HepG2 (cell line): ENCODE measurements at regions not wholly inside any gene's neighbourhood (a gene's known extent, or its start where the extent isn't known, plus 50 kb on each side); places are given as distances from the start of the nearest gene placed in this dataset.

Source experiments
- ATAC-seq: fragments of 200-7000 bp; cut with Tn5 transposase; 3 replicates; pipeline ENCODE4 v1.9.1; 2020; ENCODE audit warnings: mild to moderate bottlenecking, moderate library complexity
- BruUV-seq: library from RNA; stranded (reverse); fragments of 400-500 nt; replicated peaks from 2 replicates; lab custom pipeline; 2021; lab: Mats Ljungman, UMichigan
- CTCF ChIA-PET: fragments of 300-600 bp; formaldehyde crosslinking; extraction: SDS; loops from one replicate; lab custom pipeline; 2021; ENCODE audit warnings: low total read pairs, inconsistent platforms, low intra/inter-chr PET ratio; lab: Yijun Ruan, JAX
- POLR2A ChIA-PET: fragments of 350-600 bp; sonication (Branson Sonifier 250); formaldehyde crosslinking; loops from one replicate; lab custom pipeline; 2020; ENCODE audit warnings: antibody characterized with exemption, inconsistent platforms; lab: Yijun Ruan, JAX
- DNase-seq: peaks from one replicate; pipeline ENCODE4 v3.0.0-alpha.2; 2015; ENCODE audit warnings: low spot score
- FAIRE-seq: peaks from 3 replicates; lab custom pipeline; 2011; peaks lifted over from hg19 to GRCh38; lab: Jason Lieb, UNC
- H2AFZ ChIP-seq: one replicate; pipeline ENCODE4 v1.6.1; 2011; ENCODE audit warnings: low read length, inconsistent platforms
- H3K27ac ChIP-seq: fragments of 300-600 bp; 3 replicates; pipeline ENCODE4 v1.8.0; 2011; ENCODE audit warnings: mixed run types, mild to moderate bottlenecking, mixed read lengths, low read length, inconsistent platforms; ENCODE audit not compliant: insufficient read depth; ENCODE audit errors: extremely low read length
- H3K27me3 ChIP-seq, 2 experiments: fragments of 200-600 bp in 1 of 2; 2 replicates in 1 of 2; 3 replicates in 1 of 2; pipeline versions ENCODE4 v1.6.0 to v1.8.0; 2011; ENCODE audit warnings: low read length in 2 of 2, mild to moderate bottlenecking in 2 of 2, moderate library complexity in 2 of 2, inconsistent platforms in 1 of 2; ENCODE audit not compliant: insufficient read depth in 2 of 2, control insufficient read depth in 1 of 2
- H3K36me3 ChIP-seq, 2 experiments: fragments of 200-600 bp in 1 of 2; replicated peaks in 1 of 2; 2 replicates in 1 of 2; 3 replicates in 1 of 2; pipeline versions ENCODE4 v1.5.1 to v1.8.0; 2011; ENCODE audit warnings: low read length in 2 of 2, inconsistent platforms in 1 of 2; ENCODE audit not compliant: insufficient read depth in 2 of 2, control insufficient read depth in 1 of 2
- H3K4me1 ChIP-seq: 2 replicates; pipeline ENCODE4 v1.5.1; 2012; ENCODE audit warnings: low read length, inconsistent platforms; ENCODE audit not compliant: insufficient read depth
- H3K4me2 ChIP-seq: 2 replicates; pipeline ENCODE4 v1.6.0; 2011; ENCODE audit warnings: low read depth, low read length, inconsistent platforms
- H3K4me3 ChIP-seq, 3 experiments: fragments of 200-600 bp in 1 of 3; sonication (generic), shearing (Covaris generic) in 1 of 3; replicated peaks in 1 of 3; 2 replicates each; pipeline ENCODE4 v1.5.1; 2011 to 2016; ENCODE audit warnings: low read length in 3 of 3, inconsistent platforms in 2 of 3, low read depth in 2 of 3, mild to moderate bottlenecking in 2 of 3, control low read depth in 1 of 3, mixed read lengths in 1 of 3; ENCODE audit not compliant: insufficient read depth in 1 of 3
- H3K79me2 ChIP-seq: one replicate; pipeline ENCODE4 v1.6.1; 2011; ENCODE audit warnings: low read length, inconsistent platforms; ENCODE audit not compliant: insufficient read depth
- H3K9ac ChIP-seq: 2 replicates; pipeline ENCODE4 v1.6.0; 2011; ENCODE audit warnings: mild to moderate bottlenecking, low read depth, low read length, inconsistent platforms; ENCODE audit not compliant: insufficient read depth
- H3K9me3 ChIP-seq: 2 replicates; pipeline ENCODE4 v1.5.1; 2012; ENCODE audit warnings: mild to moderate bottlenecking, low read length
- H4K20me1 ChIP-seq: 2 replicates; pipeline ENCODE4 v1.6.0; 2011; ENCODE audit warnings: inconsistent platforms, mild to moderate bottlenecking, low read length, moderate library complexity; ENCODE audit not compliant: insufficient read depth
- CEBPB ChIP-seq: IDR thresholded peaks from 2 replicates; pipeline ENCODE4 v1.6.1; 2011; ENCODE audit warnings: low read depth, low read length, improper control_type of control experiment, borderline replicate concordance
- CEBPG ChIP-seq: IDR thresholded peaks from 2 replicates; pipeline ENCODE4 v1.6.1; 2016
- EEA1 ChIP-seq: sonication (generic); formaldehyde crosslinking; IDR thresholded peaks from 2 replicates; pipeline ENCODE4 v1.5.1; 2020; ENCODE audit warnings: mild to moderate bottlenecking, missing genetic modification reagents, borderline replicate concordance
- FOXA3 ChIP-seq: IDR thresholded peaks from 2 replicates; pipeline ENCODE4 v1.6.1; 2016; ENCODE audit warnings: missing genetic modification reagents, missing compliant biosample characterization
- GPN1 ChIP-seq: sonication (generic); formaldehyde crosslinking; IDR thresholded peaks from 2 replicates; pipeline ENCODE4 v1.5.1; 2020; ENCODE audit warnings: missing genetic modification reagents, borderline replicate concordance
- JUND ChIP-seq: sonication (generic); formaldehyde crosslinking; IDR thresholded peaks from 2 replicates; pipeline ENCODE4 v1.8.0; 2022; ENCODE audit warnings: mild to moderate bottlenecking, missing genetic modification reagents
- MTF1 ChIP-seq: sonication (generic); formaldehyde crosslinking; IDR thresholded peaks from 2 replicates; pipeline ENCODE4 v1.5.0; 2020; ENCODE audit warnings: missing genetic modification reagents
- RAD21 ChIP-seq: fragments of 450-650 bp; formaldehyde crosslinking; IDR thresholded peaks from 2 replicates; pipeline ENCODE4 v1.5.0; 2020; ENCODE audit warnings: mild to moderate bottlenecking
- SALL1 ChIP-seq: sonication (generic); formaldehyde crosslinking; IDR thresholded peaks from 2 replicates; pipeline ENCODE4 v1.8.0; 2022; ENCODE audit warnings: mild to moderate bottlenecking, missing genetic modification reagents
- SMC3 ChIP-seq: IDR thresholded peaks from 2 replicates; pipeline ENCODE4 v1.6.1; 2011; ENCODE audit warnings: low read length, improper control_type of control experiment
- STAG1 ChIP-seq: sonication (generic); formaldehyde crosslinking; IDR thresholded peaks from 2 replicates; pipeline ENCODE4 v1.4.0; 2020; ENCODE audit warnings: missing genetic modification reagents
- ZNF3 ChIP-seq: IDR thresholded peaks from 2 replicates; pipeline ENCODE4 v1.7.0; 2017; ENCODE audit warnings: inconsistent platforms
- ZNF616 ChIP-seq: sonication (generic); formaldehyde crosslinking; IDR thresholded peaks from 2 replicates; pipeline ENCODE4 v1.5.0; 2020; ENCODE audit warnings: low read depth, mild to moderate bottlenecking, missing genetic modification reagents
- ZNF652 ChIP-seq: IDR thresholded peaks from 2 replicates; pipeline ENCODE4 v1.6.1; 2016; ENCODE audit warnings: low read depth, borderline replicate concordance
- WGBS: methylation state at CpG from one replicate; pipeline ENCODE4 v1.1.6; 2017; ENCODE audit warnings: low lambda C conversion rate; 5-methylcytosine and 5-hydroxymethylcytosine counted together
- in situ Hi-C: cut with HindIII; loops from 2 replicates; pipeline ENCODE4 v1.10.0; 2017; ENCODE audit warnings: low pct_unique_long_range_greater_than_20kb; ENCODE audit not compliant: extremely low pct_ligation_motif_present
- intact Hi-C: fragments of 100-400 bp; cut with micrococcal nuclease; formaldehyde crosslinking; loops from one replicate; pipeline ENCODE4 v1.10.0; 2022; ENCODE audit not compliant: unreplicated experiment
- TF ChIP-seq, protein P1 (sequence below): sonication (generic); formaldehyde crosslinking; IDR thresholded peaks from 2 replicates; pipeline ENCODE4 v1.5.0; 2020; ENCODE audit warnings: missing genetic modification reagents, mild to moderate bottlenecking, borderline replicate concordance
- TF ChIP-seq, protein P2 (sequence below): sonication (generic); formaldehyde crosslinking; IDR thresholded peaks from 2 replicates; pipeline ENCODE4 v1.5.0; 2020; ENCODE audit warnings: mild to moderate bottlenecking, missing genetic modification reagents, moderate library complexity

DNA sequence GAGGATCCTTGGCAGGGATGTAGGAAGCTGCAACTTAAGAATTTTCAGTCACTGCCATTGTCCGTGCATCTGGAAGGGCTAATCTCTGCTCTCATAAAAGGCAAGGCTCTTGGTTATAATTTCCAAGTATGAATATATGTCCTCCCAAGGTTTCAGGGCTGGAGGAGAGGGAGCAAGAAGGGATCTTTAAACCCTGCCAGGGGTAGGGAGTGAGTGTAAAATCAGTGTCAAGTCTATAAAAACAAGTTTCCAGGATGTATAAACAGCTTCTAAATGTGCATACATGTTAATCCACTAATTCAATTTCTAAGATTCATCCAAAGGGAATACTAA, 110.2 kb upstream of the CYRIA start:
- Histone ChIP-seq H3K4me3 (no peak overlapping the region), H2AFZ (no peak overlapping the region), H4K20me1 (no peaks in the 10 kb centered on the region), H3K4me2 (no peak overlapping the region), H3K36me3 (no peaks in the 10 kb centered on the region), H3K9ac (no peak overlapping the region), H3K79me2 (no peaks in the 10 kb centered on the region), H3K4me1 (peaks cover 7% of the 10 kb centered on the region; the same call in 1 of the 2 replicates), H3K9me3 (no peaks in the 10 kb centered on the region), H3K27ac (no peak overlapping the region), H3K27me3 (no peaks in the 10 kb centered on the region)
- 0% methylated on average over 1 of the region's 1 CpG for WGBS
- no peak for TF ChIP-seq EEA1 (CRISPR knock-in tag)
- no peak for TF ChIP-seq MTF1
- TF ChIP-seq FOXA3 = no peak
- TF ChIP-seq GPN1 (CRISPR knock-in tag) = no peak
- DNase-seq (no peak), FAIRE-seq (no peak), ATAC-seq (no peak)
- CTCF ChIA-PET = interaction anchor here (1.3 to 6.7 kb wide), 2 partner anchors 125 to 534 kb away, joined by 3 to 112 read pairs; no protein-coding TSS in a partner anchor
- POLR2A ChIA-PET = no interaction called here
- intact Hi-C loops = loop anchor here (10.0 kb wide), 1 partner anchor 899 kb away; no protein-coding TSS in a partner anchor
- BruUV-seq = no TSS peak
- in situ Hi-C loops = loop anchor here (5.0 to 10.0 kb wide), 2 partner anchors 126 to 889 kb away; no protein-coding TSS in a partner anchor

DNA sequence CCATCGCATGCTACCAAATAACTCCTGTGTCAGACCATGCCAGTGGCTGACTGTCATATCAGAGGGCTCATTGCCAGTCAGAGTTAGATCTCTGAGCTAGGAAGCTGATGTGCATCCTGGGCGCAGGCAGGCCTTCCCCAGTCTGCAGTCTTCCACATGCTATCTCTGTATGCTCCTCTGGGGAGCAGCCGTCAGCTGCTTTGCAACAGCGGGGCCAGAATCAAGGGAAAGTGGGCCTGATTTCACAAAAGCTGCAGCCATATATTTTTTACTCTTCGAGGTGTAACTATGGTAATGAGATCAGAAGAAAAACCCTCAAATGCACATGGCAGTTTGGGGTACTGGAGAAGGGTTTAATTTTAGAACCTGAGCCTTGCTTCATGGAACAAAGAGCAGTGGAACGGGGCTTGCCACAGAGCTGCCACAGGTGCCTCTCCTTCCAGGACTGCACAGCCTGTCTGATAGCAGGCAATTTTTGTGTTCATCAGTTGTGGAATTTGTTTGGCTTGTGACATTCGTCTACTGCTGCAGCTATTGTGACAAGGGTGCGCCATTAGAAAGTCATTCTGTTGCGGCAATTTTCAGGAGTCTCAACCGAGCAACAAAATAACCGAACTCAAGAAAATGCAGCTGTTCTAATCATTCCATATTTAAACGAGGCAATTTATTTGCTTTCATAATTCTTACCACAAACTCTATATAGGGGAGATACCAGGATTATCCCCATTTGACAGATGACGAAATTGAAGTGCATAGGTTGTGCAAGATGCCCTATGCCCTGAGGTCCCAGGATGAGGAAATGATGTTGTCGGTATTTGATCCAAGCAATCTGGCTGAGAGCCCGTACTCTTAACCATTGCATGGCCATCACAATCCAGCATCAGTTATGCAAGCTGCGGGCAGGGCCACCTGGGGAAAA, 109.6 kb upstream of the CYRIA start:
- in situ Hi-C loops = loop anchor here (5.0 to 10.0 kb wide), 4 partner anchors 127 to 890 kb away; no protein-coding TSS in a partner anchor
- Histone ChIP-seq H3K9me3 (no peaks in the 10 kb centered on the region), H2AFZ (no peak overlapping the region), H3K27me3 (no peaks in the 10 kb centered on the region), H3K36me3 (no peaks in the 10 kb centered on the region), H4K20me1 (no peaks in the 10 kb centered on the region), H3K4me3 (no peak overlapping the region), H3K4me1 (peaks cover 7% of the 10 kb centered on the region; the same call in 1 of the 2 replicates), H3K27ac (no peak overlapping the region), H3K79me2 (no peaks in the 10 kb centered on the region), H3K9ac (no peak overlapping the region), H3K4me2 (no peak overlapping the region)
- CTCF ChIA-PET = interaction anchor here (1.3 to 6.7 kb wide), 2 partner anchors 125 to 535 kb away, joined by 3 to 112 read pairs; no protein-coding TSS in a partner anchor
- DNase-seq (peak; percentile 41), ATAC-seq (peak; percentile 97), FAIRE-seq (peak; percentile 18)
- intact Hi-C loops = loop anchor here (10.0 kb wide), 1 partner anchor 900 kb away; no protein-coding TSS in a partner anchor
- WGBS = 22% methylated on average over 16 of the region's 16 CpGs
- BruUV-seq = no TSS peak
- POLR2A ChIA-PET = no interaction called here
- TF ChIP-seq CEBPG (CRISPR knock-in tag) = peak; percentile 77
- TF ChIP-seq, protein P1, sequence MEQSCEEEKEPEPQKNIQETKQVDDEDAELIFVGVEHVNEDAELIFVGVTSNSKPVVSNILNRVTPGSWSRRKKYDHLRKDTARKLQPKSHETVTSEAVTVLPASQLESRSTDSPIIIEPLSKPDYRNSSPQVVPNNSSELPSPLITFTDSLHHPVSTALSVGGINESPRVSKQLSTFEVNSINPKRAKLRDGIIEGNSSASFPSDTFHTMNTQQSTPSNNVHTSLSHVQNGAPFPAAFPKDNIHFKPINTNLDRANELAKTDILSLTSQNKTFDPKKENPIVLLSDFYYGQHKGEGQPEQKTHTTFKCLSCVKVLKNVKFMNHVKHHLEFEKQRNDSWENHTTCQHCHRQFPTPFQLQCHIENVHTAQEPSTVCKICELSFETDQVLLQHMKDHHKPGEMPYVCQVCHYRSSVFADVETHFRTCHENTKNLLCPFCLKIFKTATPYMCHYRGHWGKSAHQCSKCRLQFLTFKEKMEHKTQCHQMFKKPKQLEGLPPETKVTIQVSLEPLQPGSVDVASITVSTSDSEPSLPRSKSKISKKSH (CRISPR knock-in tag) = no peak
- TF ChIP-seq RAD21 = peak; percentile 61
- TF ChIP-seq STAG1 = peak; percentile 80
- no peak for TF ChIP-seq JUND (CRISPR knock-in tag)
- TF ChIP-seq ZNF616 (CRISPR knock-in tag) = no peak
- TF ChIP-seq, protein P2, sequence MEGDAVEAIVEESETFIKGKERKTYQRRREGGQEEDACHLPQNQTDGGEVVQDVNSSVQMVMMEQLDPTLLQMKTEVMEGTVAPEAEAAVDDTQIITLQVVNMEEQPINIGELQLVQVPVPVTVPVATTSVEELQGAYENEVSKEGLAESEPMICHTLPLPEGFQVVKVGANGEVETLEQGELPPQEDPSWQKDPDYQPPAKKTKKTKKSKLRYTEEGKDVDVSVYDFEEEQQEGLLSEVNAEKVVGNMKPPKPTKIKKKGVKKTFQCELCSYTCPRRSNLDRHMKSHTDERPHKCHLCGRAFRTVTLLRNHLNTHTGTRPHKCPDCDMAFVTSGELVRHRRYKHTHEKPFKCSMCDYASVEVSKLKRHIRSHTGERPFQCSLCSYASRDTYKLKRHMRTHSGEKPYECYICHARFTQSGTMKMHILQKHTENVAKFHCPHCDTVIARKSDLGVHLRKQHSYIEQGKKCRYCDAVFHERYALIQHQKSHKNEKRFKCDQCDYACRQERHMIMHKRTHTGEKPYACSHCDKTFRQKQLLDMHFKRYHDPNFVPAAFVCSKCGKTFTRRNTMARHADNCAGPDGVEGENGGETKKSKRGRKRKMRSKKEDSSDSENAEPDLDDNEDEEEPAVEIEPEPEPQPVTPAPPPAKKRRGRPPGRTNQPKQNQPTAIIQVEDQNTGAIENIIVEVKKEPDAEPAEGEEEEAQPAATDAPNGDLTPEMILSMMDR (CRISPR knock-in tag) = peak; percentile 75
- TF ChIP-seq ZNF652 (CRISPR knock-in tag) = peak; percentile 89
- TF ChIP-seq ZNF3 (CRISPR knock-in tag) = 0 out of 2 replicates have a peak, but pooled peaks have one; percentile 19
- peak; percentile 94 for TF ChIP-seq CEBPB
- TF ChIP-seq SALL1 = 0 out of 2 replicates have a peak, but pooled peaks have one; percentile 18
- peak; percentile 22 for TF ChIP-seq SMC3
